Endothelial cell (in vitro differentiated cells): ENCODE measurements at regions not wholly inside any gene's neighbourhood (a gene's known extent, or its start where the extent isn't known, plus 50 kb on each side); places are given as distances from the start of the nearest gene placed in this dataset.
"Not testable (repeated sequence)": the region's sequence is repeated elsewhere in the genome, so short reads cannot be mapped to it uniquely, and the experiment has no call there.

Experiments used
- DNase-seq: peaks from one replicate; pipeline ENCODE4 v3.0.0; 2021; ENCODE audit warnings: low spot score
- H3K27ac Mint-ChIP-seq: one replicate; pipeline ENCODE4 v1.8.0; 2021; ENCODE audit warnings: mixed read lengths, inconsistent platforms; ENCODE audit not compliant: unreplicated experiment
- H3K27me3 Mint-ChIP-seq: one replicate; pipeline ENCODE4 v1.8.0; 2021; ENCODE audit warnings: mild to moderate bottlenecking, moderate library complexity, mixed read lengths, inconsistent platforms; ENCODE audit not compliant: unreplicated experiment
- H3K36me3 Mint-ChIP-seq: one replicate; pipeline ENCODE4 v1.8.0; 2021; ENCODE audit warnings: mild to moderate bottlenecking, low read depth, mixed read lengths, inconsistent platforms; ENCODE audit not compliant: unreplicated experiment
- H3K4me1 Mint-ChIP-seq: one replicate; pipeline ENCODE4 v1.8.0; 2021; ENCODE audit warnings: mild to moderate bottlenecking, mixed read lengths, inconsistent platforms; ENCODE audit not compliant: unreplicated experiment
- H3K4me3 Mint-ChIP-seq: one replicate; pipeline ENCODE4 v1.8.0; 2021; ENCODE audit warnings: mild to moderate bottlenecking, mixed read lengths, inconsistent platforms; ENCODE audit not compliant: unreplicated experiment
- H3K9me3 Mint-ChIP-seq: one replicate; pipeline ENCODE4 v1.8.0; 2021; ENCODE audit warnings: mixed read lengths, inconsistent platforms; ENCODE audit not compliant: unreplicated experiment
- TF ChIP-seq, protein P1 (sequence below): fragments of 200-600 bp; sonication (generic); IDR thresholded peaks from one replicate; pipeline ENCODE4 v1.5.0; 2021; ENCODE audit warnings: antibody characterized with exemption; ENCODE audit not compliant: unreplicated experiment

GRCh38 chr16:66176731-66177130 is 189.8 kb upstream of the CDH5 start:
- no peak for DNase-seq
- Mint-ChIP-seq H3K27me3 (peaks cover 2% of the 10 kb centered on the region), H3K27ac (no peak overlapping the region), H3K4me1 (peaks cover 3% of the 10 kb centered on the region), H3K9me3 (no peaks in the 10 kb centered on the region), H3K4me3 (no peak overlapping the region), H3K36me3 (peaks cover 3% of the 10 kb centered on the region)
- TF ChIP-seq, protein P1, sequence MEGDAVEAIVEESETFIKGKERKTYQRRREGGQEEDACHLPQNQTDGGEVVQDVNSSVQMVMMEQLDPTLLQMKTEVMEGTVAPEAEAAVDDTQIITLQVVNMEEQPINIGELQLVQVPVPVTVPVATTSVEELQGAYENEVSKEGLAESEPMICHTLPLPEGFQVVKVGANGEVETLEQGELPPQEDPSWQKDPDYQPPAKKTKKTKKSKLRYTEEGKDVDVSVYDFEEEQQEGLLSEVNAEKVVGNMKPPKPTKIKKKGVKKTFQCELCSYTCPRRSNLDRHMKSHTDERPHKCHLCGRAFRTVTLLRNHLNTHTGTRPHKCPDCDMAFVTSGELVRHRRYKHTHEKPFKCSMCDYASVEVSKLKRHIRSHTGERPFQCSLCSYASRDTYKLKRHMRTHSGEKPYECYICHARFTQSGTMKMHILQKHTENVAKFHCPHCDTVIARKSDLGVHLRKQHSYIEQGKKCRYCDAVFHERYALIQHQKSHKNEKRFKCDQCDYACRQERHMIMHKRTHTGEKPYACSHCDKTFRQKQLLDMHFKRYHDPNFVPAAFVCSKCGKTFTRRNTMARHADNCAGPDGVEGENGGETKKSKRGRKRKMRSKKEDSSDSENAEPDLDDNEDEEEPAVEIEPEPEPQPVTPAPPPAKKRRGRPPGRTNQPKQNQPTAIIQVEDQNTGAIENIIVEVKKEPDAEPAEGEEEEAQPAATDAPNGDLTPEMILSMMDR: no peak

GRCh38 chr16:66176111-66176510 is 190.4 kb upstream of the CDH5 start:
- peaks cover 3% of the 10 kb centered on the region for H3K36me3 Mint-ChIP-seq
- TF ChIP-seq, protein P1: no peak
- peaks cover 3% of the 10 kb centered on the region for H3K4me1 Mint-ChIP-seq
- no peak for DNase-seq
- H3K4me3 Mint-ChIP-seq: no peak overlapping the region
- H3K9me3 Mint-ChIP-seq: no peaks in the 10 kb centered on the region
- peaks cover 2% of the 10 kb centered on the region for H3K27me3 Mint-ChIP-seq
- no peak overlapping the region for H3K27ac Mint-ChIP-seq

DNA sequence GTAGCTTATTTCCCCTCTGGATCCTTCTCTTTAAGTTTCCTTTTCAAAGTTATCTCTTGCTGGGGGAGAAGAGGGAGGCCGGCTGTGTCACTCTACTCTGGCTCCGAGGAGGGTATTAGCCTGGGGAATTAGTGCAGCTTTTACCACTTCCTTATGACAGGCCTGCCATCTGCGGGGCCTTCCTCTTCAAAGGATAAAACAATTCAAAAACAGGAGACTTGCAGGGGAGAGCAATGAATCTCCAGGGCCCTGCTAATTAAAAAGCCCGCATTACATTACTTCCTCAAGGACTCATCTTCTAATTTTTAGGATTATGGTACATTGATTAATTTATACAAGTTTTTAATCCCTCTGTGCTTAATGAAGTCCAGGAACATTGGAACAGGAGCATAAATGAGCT is 190.9 kb upstream of the CDH5 start:
- no peak overlapping the region for H3K27ac Mint-ChIP-seq

GRCh38 chr16:66175058-66175457 is 191.4 kb upstream of the CDH5 start:
- TF ChIP-seq, protein P1: no peak
- no peak for DNase-seq

More for the DNA sequence above, 190.9 kb upstream of the CDH5 start:
- H3K4me1 Mint-ChIP-seq: peaks cover 3% of the 10 kb centered on the region
- H3K27me3 Mint-ChIP-seq: peaks cover 2% of the 10 kb centered on the region
- H3K36me3 Mint-ChIP-seq: peaks cover 3% of the 10 kb centered on the region
- DNase-seq: no peak
- no peaks in the 10 kb centered on the region for H3K9me3 Mint-ChIP-seq
- TF ChIP-seq, protein P1: no peak
- H3K4me3 Mint-ChIP-seq: no peak overlapping the region

DNA sequence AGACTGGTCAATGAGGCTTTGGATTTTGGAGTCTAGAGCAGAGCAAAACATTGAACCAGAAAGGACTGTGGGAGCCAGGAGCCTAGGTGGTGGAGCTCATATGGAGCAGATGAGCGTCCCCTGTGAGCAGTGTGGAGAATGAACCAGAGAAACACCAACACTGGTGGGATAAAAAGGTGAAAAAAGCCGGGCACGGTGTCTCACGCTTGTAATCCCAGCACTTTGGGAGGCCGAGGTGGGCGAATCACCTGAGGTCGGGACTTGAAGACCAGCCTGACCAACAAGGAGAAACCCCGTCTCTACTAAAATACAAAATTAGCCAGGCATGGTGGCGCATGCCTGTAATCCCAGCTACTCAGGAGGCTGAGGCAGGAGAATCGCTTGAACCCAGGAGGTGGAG is 192.7 kb upstream of the CDH5 start:
- not testable (repeated sequence) for H3K36me3 Mint-ChIP-seq, H3K27me3 Mint-ChIP-seq, H3K4me1 Mint-ChIP-seq, H3K9me3 Mint-ChIP-seq, H3K27ac Mint-ChIP-seq, H3K4me3 Mint-ChIP-seq, DNase-seq

More at GRCh38 chr16:66175058-66175457, 191.4 kb upstream of the CDH5 start:
- peaks cover under 1% of the 10 kb centered on the region for H3K36me3 Mint-ChIP-seq
- no peak overlapping the region for H3K27ac Mint-ChIP-seq
- H3K4me1 Mint-ChIP-seq: peaks cover 3% of the 10 kb centered on the region
- no peaks in the 10 kb centered on the region for H3K9me3 Mint-ChIP-seq
- H3K4me3 Mint-ChIP-seq: no peak overlapping the region
- peaks cover 2% of the 10 kb centered on the region for H3K27me3 Mint-ChIP-seq

DNA sequence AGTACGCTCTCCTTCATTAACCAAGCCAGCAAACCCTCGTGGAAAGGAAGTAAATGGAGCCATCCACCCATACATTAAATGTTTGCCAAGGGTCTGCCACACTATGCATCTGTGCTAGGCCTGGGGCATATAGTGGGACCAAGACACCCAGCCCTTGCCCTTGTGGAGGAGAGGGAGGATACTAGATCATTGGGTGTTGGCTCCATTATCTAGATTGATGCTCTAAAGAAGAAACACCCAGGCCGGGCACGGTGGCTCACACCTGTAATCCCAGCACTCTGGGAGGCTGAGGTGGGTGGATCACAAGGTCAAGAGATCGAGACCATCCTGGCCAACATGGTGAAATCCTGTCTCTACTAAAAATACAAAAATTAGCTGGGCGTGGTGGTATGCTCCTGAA is 193.3 kb upstream of the CDH5 start:
- H3K36me3 Mint-ChIP-seq, H3K9me3 Mint-ChIP-seq, H3K27me3 Mint-ChIP-seq, H3K4me3 Mint-ChIP-seq, H3K27ac Mint-ChIP-seq, DNase-seq, H3K4me1 Mint-ChIP-seq: not testable (repeated sequence)
